ENCODE measurements at regions not wholly inside any gene's neighbourhood (a gene's known extent, or its start where the extent isn't known, plus 50 kb on each side); places are given as distances from the start of the nearest gene placed in this dataset.

DNA sequence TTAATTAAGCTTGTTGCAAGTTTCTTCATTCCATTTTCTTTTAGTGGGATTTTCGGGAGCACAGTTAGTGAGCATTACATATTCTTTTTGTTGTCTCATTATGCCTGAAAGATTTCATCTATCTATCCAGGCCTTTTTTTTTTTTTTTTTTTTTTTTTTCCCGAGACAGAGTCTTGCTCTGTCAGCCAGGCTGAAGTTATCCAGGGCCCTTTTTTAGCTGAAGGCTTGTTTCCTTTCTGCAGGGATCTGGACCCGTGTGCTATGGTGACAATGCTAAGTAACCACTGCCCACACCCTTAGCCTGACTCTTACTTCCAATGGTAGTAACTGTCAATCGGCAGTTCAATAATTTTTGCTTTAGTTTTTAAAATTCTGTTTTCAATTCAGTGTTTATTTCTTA is 190.8 kb upstream of the MTPN start:
- no peak for DNase-seq (ENCODE audit: low spot score)
- in situ Hi-C loops (cut with MboI; ENCODE audit: low pct_unique_long_range_greater_than_20kb, low sequenced_read_pairs, unreplicated experiment), result no loop called here
- no peak for TF ChIP-seq CTCF (IDR thresholded peaks at IDR 0.05; ENCODE audit: extremely low read depth, insufficient read depth, missing control alignments)

GRCh38 chr7:136166521-136166920 is 189.4 kb upstream of the MTPN start:
- TF ChIP-seq CTCF (IDR thresholded peaks at IDR 0.05; ENCODE audit: extremely low read depth, insufficient read depth, missing control alignments), result no peak
- no peak for DNase-seq (ENCODE audit: low spot score)
- in situ Hi-C loops (cut with MboI; ENCODE audit: low pct_unique_long_range_greater_than_20kb, low sequenced_read_pairs, unreplicated experiment), result no loop called here

- in situ Hi-C loops (cut with MboI; ENCODE audit: low pct_unique_long_range_greater_than_20kb, low sequenced_read_pairs, unreplicated experiment), result no loop called here
- DNase-seq (ENCODE audit: low spot score), result no peak
- no peak for TF ChIP-seq CTCF (IDR thresholded peaks at IDR 0.05; ENCODE audit: extremely low read depth, insufficient read depth, missing control alignments)
Observed at GRCh38 chr7:136163340-136163801, 186.2 kb upstream of the MTPN start.

DNA sequence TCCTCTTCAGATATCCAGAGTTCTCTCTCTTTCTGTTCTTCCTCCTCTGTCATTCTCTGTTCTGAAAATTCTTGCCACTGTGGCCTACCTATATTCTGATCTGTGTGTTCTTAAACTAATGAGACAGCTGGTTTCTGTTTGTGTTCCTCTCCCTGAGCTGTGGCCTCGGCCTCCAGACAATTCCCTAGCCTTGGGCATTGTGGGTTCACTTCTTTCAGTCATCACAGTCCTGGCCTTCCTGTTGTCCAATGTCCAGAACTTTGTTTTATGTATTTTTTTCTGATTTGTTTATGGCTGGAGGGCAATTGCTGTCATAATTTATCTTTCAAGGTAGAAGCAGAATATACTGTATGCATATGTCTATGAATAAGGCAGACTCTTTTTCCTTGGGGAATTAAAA is 173.2 kb upstream of the MTPN start:
- no peak for TF ChIP-seq CTCF (IDR thresholded peaks at IDR 0.05; ENCODE audit: extremely low read depth, insufficient read depth, missing control alignments)
- in situ Hi-C loops (cut with MboI; ENCODE audit: low pct_unique_long_range_greater_than_20kb, low sequenced_read_pairs, unreplicated experiment), result no loop called here
- DNase-seq (ENCODE audit: low spot score), result no peak

GRCh38 chr7:136148920-136149319 is 171.8 kb upstream of the MTPN start:
- in situ Hi-C loops (cut with MboI; ENCODE audit: low pct_unique_long_range_greater_than_20kb, low sequenced_read_pairs, unreplicated experiment), result no loop called here
- DNase-seq (ENCODE audit: low spot score), result no peak
- no peak for TF ChIP-seq CTCF (IDR thresholded peaks at IDR 0.05; ENCODE audit: extremely low read depth, insufficient read depth, missing control alignments)

DNA sequence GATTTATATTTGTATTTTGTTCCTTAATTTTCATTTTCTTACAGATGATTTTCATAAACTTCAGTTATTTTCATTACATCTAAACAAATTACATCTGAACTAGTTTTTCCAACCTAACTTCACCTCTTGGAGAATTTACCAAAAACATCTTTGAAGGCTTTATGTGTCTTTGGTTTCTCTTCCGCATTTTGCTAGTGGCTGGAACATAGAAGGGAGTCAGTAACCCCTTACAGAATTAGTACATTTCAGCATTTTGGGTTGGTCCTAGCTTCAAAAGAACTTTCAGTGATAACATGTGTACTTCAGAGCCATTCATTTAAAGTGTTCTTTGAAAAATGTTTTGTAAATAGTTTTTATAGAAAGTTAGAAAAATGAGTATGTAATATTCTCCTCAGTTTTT is 169.8 kb upstream of the MTPN start:
- TF ChIP-seq CTCF (IDR thresholded peaks at IDR 0.05; ENCODE audit: extremely low read depth, insufficient read depth, missing control alignments), result no peak
- in situ Hi-C loops (cut with MboI; ENCODE audit: low pct_unique_long_range_greater_than_20kb, low sequenced_read_pairs, unreplicated experiment), result no loop called here
- no peak for DNase-seq (ENCODE audit: low spot score)

DNA sequence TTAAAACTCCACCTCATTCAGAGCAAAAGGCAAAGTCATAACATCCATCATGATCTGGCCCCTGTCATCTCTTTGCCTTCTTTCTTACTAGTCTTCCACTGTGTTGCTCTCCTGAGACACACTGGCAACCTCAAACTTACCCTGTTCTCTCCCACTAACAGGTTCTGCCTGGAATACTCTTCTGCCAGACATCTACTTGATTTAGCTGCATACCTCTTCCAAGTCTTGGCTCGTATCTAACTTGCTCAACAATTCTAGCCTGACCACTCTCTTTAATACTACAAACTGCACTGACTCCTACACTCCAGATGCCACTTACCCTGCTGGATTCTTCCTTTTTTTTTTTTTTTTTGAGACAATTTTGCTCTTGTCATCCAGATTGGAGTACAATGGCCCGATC is 167.0 kb upstream of the MTPN start:
- no peak for TF ChIP-seq CTCF (IDR thresholded peaks at IDR 0.05; ENCODE audit: extremely low read depth, insufficient read depth, missing control alignments)
- DNase-seq (ENCODE audit: low spot score), result no peak
- in situ Hi-C loops (cut with MboI; ENCODE audit: low pct_unique_long_range_greater_than_20kb, low sequenced_read_pairs, unreplicated experiment), result no loop called here

Data from GM13977 (cell line).